CD1c-positive myeloid dendritic cell (primary cell): ENCODE measurements at regions not wholly inside any gene's neighbourhood (a gene's known extent, or its start where the extent isn't known, plus 50 kb on each side); places are given as distances from the start of the nearest gene placed in this dataset.
"Not testable (repeated sequence)": the region's sequence is repeated elsewhere in the genome, so short reads cannot be mapped to it uniquely, and the experiment has no call there.

Experiments
- DNase-seq: peaks from one replicate; pipeline ENCODE4 v3.0.0-alpha.2; 2016; ENCODE audit errors: extremely low spot score

DNA sequence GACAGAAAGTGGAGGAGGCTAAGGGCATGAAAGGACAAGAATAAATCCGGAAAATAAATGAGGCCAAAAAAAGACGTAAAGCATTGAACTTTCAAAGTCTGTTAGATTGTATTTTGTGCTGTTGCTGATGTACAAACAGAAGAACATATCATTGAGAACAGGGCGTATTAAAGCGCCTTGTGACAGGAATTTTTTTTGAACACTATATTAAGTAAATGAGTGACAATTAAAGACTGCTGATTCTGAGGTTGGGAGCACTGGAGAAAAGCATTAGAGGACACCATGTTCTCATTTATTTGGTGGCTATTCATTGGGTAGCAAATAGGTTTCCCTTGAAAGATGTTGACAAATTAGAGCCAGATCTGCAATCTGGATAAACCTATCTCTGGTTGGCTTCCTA lies 137.3 kb upstream of the SGCD start:
- DNase-seq, result no peak

DNA sequence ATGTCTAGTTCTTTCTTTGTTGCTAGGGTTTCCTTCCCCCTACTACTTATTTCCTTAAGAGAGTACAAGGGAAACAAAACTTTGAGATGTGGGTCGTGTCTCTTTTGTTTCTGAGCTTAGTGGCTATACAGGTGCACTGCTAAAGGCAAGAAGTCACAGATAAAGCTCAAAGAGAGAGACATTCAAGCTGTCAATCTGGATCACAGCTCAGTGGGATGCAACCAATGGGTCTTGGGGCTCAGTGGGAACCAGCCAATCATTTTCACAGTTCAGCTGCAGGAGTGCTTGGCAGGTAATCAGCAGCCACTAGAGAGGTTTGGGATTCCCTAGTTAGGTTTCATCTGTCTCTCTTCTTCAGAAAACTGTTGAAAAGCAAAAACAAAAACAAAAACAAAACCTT lies 135.4 kb upstream of the SGCD start:
- no peak for DNase-seq

DNA sequence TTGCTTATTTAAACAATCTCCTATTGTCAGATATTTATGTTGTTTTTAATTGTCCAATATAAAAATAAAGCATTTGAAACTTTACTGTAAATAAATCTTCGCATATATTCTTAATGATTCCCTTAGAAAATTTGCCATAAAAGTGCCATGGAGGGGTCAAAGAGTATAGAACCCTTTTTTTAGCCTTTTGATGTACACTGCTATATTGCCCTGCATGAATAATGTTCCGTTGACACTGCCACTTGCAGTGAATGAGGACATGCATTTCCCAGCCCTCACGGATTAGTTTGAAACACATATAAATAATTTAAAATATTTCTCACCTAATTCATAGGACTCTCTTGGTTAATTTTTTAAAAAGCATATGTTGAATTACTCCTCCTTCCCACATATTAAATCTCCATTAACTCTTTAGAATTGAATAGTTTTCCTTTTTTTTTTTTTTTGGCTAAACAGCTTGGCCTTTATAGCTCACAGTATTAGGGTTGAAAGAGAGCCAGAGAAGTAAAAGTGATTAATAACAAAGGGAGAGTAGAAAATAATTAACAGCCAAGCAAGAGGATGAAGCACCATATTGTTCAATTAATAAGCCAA lies 129.8 kb upstream of the SGCD start:
- no peak for DNase-seq

DNA sequence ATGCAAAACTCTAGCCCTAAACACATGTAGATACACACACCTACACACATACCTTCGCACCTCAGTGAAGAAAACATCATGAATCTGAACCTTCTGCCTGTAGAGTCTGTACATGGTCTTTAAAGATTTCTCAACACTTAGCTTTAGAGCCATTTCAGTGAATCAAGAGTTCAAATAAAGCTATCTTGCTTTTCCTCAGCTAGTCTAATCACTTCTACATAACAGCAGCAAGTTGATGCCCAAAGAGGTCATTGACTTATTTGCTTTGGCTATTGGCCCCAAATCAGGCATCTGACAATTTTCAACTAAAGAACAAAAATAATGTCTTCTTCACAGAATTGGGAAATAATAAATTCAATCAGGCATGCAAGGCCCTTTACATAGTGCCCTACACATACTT lies 127.9 kb upstream of the SGCD start:
- DNase-seq, result no peak

DNA sequence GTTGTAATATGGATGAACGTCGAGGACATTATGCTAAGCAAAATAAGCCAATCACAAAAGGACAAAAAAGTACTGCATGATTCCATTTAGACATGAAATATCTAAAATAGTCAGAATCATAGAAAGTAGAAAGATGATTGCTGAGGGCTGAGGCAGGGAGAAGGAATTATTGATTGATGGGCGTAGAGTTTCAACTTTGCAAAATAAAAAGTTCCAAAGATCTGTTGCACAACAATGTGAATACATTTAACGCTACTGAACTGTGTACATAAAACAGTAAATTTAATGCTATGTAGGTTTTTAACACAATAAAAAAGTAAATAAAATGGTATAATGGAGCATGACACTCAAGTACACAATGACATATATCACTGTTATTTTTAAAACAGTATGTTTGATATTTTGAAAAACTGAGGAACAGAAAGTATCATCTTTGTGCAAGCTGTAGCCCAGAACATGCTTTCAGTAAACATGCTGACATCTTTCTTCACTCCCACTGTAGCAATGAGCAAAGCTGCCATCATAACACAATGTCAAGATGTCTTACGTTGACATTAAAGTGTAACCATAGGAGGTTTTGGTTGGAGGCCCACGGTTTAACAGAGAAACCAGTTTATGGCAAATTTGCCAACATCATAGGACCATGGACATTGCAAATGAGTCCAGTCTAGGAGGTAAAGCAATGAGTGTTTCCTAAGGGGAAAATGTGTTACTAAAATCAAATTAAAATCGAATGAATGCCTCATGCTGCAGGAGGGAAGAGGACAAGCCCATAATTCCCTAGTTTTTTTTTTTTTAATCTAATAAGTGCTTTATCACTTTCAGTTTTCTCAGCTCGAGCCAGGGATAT lies 125.8 kb upstream of the SGCD start:
- DNase-seq, result no peak

DNA sequence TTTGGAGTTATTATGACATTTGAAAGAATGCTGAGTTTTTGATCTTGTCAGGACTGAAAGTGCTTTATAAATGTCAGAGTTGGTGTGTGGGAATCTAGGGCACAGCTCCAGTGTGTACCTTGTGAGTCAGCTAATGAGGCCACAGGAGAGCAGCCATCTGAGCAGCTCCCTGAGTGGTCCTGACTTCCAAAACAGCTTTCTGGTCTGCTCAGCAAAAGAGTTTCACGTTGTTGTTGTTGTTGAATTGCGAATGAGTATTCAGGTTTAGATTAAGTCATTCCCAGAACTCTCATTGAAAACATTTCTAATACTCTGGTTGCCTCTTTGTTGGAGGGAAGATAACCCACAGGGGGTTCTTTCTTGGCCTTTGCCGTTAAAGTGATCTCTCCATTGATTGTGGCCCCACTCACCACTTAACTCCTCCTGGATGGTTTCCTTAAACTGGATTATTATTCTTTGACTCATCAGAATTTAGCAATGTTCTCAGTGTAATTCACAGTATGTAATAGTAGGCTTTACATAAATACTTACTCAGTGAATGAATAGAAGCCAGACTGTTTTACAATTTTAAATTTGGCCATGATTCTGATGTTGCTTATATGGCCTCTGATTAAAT lies 125.1 kb upstream of the SGCD start:
- no peak for DNase-seq

DNA sequence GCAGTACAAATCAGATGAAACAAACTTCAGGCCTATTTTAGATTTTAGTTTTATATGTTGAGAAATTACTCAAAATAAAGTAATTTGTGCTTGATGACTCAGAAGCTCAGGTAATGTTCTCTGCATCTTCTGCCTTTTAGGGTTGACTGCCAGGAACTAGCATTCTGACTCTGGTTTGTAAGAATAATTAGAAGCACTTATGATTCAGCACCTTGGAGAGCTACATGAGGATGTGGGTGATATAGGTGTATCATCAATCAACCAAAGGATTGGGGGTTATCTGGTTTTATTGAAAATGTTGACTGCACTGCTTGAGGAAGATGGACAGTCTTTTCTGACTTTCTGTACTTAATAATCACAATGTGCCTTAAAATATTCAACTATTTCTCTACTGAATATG lies 118.7 kb upstream of the SGCD start:
- no peak for DNase-seq

DNA sequence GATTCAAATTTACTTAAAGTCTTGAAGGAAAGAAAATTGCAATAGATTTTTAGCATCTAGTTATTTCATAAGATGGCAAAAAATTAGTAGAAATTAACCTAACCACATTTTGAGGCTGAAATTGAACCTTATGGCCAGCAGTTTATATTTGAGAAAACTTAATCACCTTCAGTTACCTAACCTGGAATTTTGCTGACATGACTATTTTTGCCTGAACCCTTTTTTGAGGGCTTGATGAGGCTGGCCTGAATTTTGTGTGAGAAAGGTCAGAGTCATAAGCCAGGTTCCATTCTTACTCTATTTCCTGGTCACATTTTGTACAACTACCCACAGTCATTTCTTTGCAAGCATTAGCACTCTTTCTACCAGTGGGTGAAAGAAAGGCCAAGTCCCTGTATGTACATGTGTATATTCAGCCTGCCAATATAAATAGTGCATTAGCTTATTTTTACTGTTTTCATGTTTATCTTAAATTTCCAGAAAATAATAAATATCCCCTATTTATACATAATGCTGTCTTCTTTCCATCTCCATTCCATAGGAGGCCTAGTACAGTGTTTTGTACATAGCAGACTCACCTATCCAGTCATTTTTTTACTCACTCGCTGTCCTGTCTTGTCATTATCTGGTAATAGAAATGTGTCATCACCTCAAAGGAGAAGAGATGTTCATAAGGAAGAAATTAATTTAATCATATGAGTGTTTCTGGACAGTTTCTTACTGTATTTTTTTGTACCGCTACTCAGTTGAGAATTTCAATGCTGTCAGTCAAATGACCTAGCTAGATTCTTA lies 108.4 kb upstream of the SGCD start:
- no peak for DNase-seq

DNA sequence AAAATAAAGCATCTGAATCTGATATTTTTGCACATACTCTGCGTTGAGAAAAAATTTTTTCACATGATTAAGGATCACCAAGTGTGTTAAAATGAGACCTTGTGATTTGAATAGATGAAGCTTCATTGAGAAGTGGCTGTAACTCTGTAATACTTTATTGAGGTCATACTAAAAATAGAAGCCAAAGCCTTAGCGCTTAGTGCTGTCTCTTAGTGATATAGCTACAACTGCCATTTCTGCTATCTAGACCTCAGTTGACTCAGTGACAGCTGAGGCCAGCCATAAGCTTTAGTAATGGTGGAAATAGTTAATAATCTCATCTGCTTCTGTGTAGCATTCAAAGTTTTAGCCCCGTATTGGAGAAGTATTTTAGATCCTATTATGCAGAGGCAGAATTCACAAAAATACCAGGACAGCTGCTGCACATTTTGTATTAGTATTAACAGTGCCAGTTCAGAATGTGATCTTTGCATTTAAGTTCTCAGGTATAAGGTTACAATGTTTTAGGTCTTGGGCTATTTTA lies 107.4 kb upstream of the SGCD start:
- no peak for DNase-seq

DNA sequence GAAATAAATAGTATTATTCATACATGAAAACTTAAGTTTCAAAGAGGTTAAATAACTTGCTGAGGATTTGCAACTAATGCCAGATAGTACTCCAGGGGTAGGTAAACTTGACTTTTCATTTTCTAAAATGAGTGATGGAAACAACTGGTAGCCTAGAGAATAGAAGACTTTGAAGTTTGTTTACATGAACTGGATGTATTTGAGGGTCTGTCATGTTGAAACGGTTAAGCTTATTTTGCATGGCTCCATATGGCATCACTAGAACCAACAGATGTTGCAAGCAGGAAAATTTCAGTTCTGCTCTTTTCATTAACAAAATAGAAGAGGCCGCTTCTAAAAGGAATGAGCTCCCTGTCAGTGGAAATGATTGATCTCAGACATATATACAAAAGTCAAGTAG lies 105.1 kb upstream of the SGCD start:
- no peak for DNase-seq

DNA sequence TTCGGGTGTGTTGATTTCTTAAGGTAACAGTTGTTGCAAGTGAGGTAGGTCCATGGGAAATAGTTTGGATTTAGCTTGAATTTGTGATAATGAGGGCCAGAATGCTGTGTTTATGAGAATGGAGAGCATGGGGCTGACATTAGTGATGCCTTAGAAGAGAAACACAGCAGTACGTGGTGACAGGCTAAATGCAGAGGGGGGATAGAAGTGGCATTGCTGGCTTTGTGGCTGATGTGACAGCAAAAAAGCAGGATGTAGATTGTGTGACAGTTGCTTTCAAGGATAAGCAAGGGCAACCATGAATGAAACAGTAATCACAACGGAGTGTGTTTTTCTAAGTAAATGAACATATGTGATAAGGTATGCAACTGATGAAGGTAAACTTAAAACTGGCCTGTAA lies 103.4 kb upstream of the SGCD start:
- DNase-seq, result no peak

DNA sequence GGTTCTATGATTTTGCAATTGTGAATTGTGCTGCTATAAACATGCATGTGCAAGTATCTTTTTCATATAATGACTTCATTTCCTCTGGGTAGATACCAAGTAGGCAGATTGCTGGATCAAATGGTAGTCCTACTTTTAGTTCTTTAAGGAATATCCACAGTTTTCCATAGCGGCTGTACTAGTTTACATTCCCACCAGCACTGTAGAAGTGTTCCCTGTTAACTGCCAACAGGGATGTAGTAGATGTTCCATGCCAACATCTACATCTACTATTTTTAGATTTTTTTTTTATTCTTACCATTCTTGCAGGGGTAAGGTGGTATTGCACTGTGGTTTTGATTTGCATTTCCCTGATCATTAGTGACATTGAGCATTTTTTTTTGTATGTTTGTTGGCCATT lies 100.5 kb upstream of the SGCD start:
- DNase-seq, result not testable (repeated sequence)

DNA sequence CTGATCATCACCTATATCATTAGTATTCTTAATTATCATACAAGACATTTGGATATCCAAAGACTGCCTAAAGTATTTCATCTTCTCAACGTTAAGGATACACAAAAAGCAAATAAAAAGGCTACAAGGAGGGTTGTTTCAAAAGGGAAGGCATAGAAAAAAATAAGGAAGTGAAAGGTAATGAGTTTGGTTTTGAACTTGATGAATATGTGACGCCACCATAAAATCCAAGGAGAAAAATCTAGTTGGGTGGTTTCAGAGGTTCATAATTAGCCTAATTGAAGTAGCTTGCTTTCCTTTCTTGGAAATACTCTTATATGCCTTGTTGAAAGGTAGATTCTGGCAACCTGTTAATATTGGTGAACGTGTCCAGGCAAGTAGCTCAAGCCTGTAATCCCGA lies 96.1 kb upstream of the SGCD start:
- DNase-seq, result no peak

DNA sequence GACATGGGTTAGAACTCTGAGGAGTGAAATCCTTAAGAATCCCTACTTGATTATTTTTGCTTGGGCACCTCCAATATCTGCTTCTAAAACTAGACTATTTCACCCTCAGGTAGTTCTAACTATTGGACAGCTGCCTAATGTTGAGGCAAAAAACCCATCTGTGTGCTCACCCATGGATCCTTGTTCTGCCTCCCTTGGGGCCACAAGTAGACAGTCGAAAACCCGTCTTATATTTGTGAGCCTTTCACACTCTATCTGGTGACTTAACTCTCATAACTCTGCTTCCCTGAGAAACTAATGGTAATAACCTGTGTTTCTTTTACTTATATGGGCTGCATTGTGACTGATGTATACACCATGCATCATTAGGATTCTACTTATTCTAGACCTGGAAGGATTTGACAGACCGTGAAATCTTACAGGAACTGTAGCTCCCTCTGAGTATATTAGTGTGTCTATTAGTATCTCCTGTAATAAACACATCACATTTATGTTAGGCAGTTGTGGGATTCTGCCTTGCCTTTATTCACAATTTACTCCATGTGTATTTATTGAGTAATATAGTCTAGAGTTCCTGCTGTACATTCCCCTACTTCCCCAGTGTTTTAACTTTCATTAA lies 94.6 kb upstream of the SGCD start:
- no peak for DNase-seq

DNA sequence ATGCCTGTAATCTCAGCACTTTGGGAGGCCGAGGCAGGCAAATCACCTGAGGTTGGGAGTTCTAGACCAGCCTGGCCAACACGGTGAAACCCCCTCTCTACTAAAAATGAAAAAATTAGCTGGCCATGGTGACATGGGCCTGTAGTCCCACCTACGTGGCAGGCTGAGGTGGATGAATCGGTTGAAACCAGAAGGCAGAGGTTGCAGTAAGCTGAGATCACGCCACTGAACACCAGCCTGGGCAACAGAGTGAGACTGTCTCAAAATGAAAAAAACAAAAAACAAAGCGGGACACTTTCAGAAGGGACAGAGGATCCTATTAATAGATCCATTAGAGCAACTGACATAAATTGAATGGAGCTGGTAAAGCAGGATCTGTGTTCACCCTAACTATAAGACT lies 89.6 kb upstream of the SGCD start:
- DNase-seq, result no peak

DNA sequence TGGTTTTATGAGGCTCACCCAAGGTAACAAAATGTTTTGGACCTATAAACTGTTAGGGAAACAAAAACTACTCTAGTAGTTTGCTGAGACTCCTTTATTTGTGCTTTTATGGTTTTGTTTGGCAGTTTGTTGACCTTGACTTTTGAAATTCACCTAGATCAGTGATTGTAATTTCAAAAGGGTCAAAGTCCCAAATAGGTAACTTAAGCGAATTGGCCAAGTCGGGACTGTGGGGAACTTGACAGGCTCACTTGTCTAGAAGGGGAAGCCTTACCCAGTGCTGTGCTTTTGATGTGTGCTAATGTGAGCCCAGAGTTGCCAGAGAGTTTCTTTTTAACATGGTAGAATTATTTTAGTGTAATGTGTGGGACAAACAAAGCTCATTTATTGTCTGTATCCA lies 87.2 kb upstream of the SGCD start:
- no peak for DNase-seq

DNA sequence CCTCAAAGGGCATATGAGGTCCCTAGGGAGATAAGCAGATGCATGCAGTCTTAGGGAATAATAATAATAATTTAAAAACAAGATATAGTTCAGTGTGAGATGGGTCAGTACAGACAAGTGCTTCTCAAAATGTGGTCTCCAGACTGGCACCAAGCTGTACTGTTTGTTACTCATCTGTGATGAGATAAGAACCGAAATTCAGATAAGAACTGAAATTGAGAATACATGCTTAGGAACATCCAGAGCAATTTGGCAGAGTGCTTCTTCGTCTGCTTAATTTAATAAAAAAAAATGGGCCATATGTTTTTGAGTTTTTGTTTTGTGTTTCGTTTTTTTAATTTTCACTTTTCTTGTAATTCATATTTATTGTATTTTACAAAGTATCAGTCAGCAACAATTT lies 86.5 kb upstream of the SGCD start:
- DNase-seq, result no peak

DNA sequence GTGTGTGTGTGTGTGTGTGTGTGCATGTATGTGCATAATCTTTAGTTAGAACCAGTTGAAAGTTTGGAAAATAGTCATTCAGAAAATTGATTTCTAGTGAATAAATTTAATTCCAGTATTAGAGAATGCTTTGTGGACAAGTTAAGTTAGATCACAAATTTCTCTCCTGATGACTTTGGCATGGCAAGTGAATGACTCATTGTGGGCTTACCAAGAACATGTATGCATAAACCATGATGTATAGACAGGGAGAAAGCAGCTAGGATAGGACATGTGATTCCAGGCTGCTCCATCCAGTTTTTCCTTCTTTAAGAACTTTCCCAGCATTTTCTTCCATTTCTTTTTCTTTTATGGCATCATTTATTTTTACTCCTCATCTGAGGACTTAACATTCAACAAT lies 85.7 kb upstream of the SGCD start:
- no peak for DNase-seq

DNA sequence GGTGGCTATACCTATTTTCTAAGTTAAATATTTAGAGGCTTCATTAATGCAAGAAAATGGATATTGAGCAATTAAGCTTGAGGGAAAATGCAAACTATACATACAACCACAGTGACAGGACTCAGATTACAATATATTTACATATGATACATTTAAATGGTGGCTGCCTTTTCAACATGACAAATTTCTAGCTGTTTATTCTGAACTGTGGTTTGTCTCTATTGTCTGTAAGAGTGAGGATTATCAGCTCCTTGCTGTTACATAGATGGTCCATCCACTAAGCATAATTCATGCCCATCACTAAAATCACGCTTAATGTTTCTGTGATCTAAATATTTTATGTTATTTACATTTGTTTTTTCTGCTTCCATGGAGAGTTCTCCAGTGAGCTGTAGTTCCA lies 81.1 kb upstream of the SGCD start:
- no peak for DNase-seq

DNA sequence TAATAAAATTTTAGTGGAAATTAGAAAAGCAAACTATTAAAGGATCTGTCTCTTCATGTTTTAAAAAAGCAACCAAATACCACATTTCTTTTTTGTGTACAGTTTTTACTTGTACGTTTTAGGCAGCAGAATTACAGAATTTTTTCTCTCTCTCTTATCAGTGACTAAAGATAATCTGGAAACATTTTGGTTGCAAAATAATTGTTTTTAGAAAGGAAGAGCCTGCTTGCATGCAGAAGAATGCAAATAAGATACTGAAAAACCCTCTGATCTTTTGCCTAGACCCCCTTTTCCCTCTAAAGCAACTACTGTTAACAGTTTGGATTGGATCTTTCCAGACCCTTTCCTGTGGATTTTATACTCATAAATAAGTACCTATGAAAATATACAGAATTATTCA lies 75.9 kb upstream of the SGCD start:
- DNase-seq, result no peak

DNA sequence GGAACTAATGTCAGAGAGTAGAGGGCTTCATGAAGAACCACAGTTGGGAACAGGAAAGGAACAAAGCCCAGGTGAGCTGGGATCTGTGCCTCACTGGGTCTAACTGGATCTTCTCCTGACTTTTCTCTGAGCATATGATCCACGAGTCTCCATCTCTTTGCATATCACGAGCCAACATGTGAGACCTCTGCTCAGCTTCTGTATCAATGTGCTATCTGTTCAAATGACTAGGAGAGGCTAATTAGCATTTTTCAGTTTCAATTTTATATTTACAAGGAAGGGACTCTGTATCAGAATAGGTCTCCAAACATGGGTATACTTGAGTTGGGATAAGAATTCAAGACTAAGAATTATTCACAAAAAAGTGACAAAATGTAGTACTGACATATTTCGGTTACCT lies 73.8 kb upstream of the SGCD start:
- DNase-seq, result no peak

DNA sequence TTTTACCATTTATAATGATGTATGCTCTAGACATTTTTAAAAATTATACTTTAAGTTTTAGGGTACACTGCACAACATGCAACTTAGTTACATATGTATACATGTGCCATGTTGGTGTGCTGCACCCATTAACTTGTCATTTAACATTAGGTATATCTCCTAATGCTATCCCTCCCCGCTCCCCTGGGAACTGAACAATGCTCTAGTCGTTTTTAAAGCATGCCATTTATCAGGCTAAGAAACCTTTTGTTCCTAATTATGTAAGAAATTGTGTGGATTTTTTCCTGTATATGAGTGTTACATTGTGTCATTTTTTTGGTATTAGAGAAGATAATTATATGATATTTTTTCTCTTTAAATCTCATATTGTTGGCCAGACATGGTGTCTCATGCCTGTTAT lies 72.8 kb upstream of the SGCD start:
- DNase-seq, result no peak
